Endothelial cell of umbilical vein (primary cell): ENCODE measurements at regions not wholly inside any gene's neighbourhood (a gene's known extent, or its start where the extent isn't known, plus 50 kb on each side); places are given as distances from the start of the nearest gene placed in this dataset.
"Not testable (repeated sequence)": the region's sequence is repeated elsewhere in the genome, so short reads cannot be mapped to it uniquely, and the experiment has no call there.

Experiments used
- BruUV-seq: library from RNA; stranded (reverse); fragments of 400-500 nt; replicated peaks from 2 replicates; lab custom pipeline; 2021; lab: Mats Ljungman, UMichigan
- CTCF ChIA-PET: fragments of 300-600, 350-600 bp; sonication (Branson Sonifier 250); formaldehyde crosslinking; loops from one replicate; lab custom pipeline; 2021; ENCODE audit warnings: antibody characterized with exemption, inconsistent platforms; lab: Charles Lee
- POLR2A ChIA-PET: fragments of 300-600, 350-600 bp; sonication (Branson Sonifier 250); formaldehyde crosslinking; loops from one replicate; lab custom pipeline; 2021; ENCODE audit warnings: antibody characterized with exemption, inconsistent platforms; lab: Charles Lee
- DNase-seq: peaks from one replicate; pipeline ENCODE4 v3.0.0-alpha.2; 2011; ENCODE audit warnings: low read depth, low spot score
- FAIRE-seq: peaks from 2 replicates; lab custom pipeline; 2011; peaks lifted over from hg19 to GRCh38; lab: Jason Lieb, UNC
- H2AFZ ChIP-seq: 2 replicates; pipeline ENCODE4 v1.6.0; 2012; ENCODE audit warnings: low read depth, low read length, control low read depth, inconsistent platforms
- H3K27ac ChIP-seq: 2 replicates; pipeline ENCODE4 v1.5.1; 2011; ENCODE audit warnings: low read depth, mild to moderate bottlenecking, control low read depth, low read length, moderate library complexity; ENCODE audit not compliant: insufficient read depth
- H3K27me3 ChIP-seq, 2 experiments: 2 replicates each; pipeline versions ENCODE4 v1.6.0 to v1.6.1; 2011; ENCODE audit warnings: low read length in 2 of 2, mixed read lengths in 1 of 2; ENCODE audit not compliant: control insufficient read depth in 2 of 2, insufficient read depth in 2 of 2
- H3K36me3 ChIP-seq, 2 experiments: 2 replicates in 1 of 2; 3 replicates in 1 of 2; pipeline ENCODE4 v1.5.1; 2011; ENCODE audit warnings: low read length in 2 of 2, mild to moderate bottlenecking in 1 of 2, moderate library complexity in 1 of 2; ENCODE audit not compliant: control insufficient read depth in 2 of 2, insufficient read depth in 2 of 2; ENCODE audit errors: extremely low read depth in 1 of 2
- H3K4me1 ChIP-seq: 3 replicates; pipeline ENCODE4 v1.5.1; 2011; ENCODE audit warnings: mild to moderate bottlenecking, low read length; ENCODE audit not compliant: control insufficient read depth, insufficient read depth; ENCODE audit errors: extremely low read depth
- H3K4me2 ChIP-seq: 2 replicates; pipeline ENCODE4 v1.6.1; 2011; ENCODE audit warnings: low read length, control low read depth, mixed read lengths; ENCODE audit not compliant: insufficient read depth
- H3K4me3 ChIP-seq, 3 experiments: fragments of 200-600 bp in 1 of 3; sonication (generic), shearing (Covaris generic) in 1 of 3; replicated peaks in 1 of 3; 2 replicates each; pipeline ENCODE4 v1.5.1; 2011 to 2016; ENCODE audit warnings: control low read depth in 3 of 3, low read length in 3 of 3, mild to moderate bottlenecking in 2 of 3, inconsistent platforms in 1 of 3, low read depth in 1 of 3, moderate library complexity in 1 of 3; ENCODE audit not compliant: insufficient read depth in 1 of 3
- H3K79me2 ChIP-seq: 2 replicates; pipeline ENCODE4 v1.6.0; 2012; ENCODE audit warnings: low read length, inconsistent platforms; ENCODE audit not compliant: control insufficient read depth, insufficient read depth
- H3K9ac ChIP-seq: replicated peaks from 2 replicates; pipeline ENCODE3; 2011; ENCODE audit warnings: low read length, control low read depth; ENCODE audit not compliant: insufficient read depth; ENCODE audit errors: extremely low read depth
- H3K9me1 ChIP-seq: replicated peaks from 3 replicates; pipeline ENCODE4 v1.6.0; 2011; ENCODE audit warnings: mild to moderate bottlenecking, low read length; ENCODE audit not compliant: control insufficient read depth, insufficient read depth; ENCODE audit errors: extremely low read depth
- H3K9me3 ChIP-seq: replicated peaks from 2 replicates; pipeline ENCODE4 v1.5.1; 2012; ENCODE audit warnings: low read length, inconsistent platforms; ENCODE audit not compliant: control insufficient read depth, insufficient read depth
- H4K20me1 ChIP-seq: replicated peaks from 2 replicates; pipeline ENCODE3; 2011; ENCODE audit warnings: mild to moderate bottlenecking, low read length; ENCODE audit not compliant: control insufficient read depth, insufficient read depth; ENCODE audit errors: extremely low read depth
- EZH2 ChIP-seq: IDR thresholded peaks from 2 replicates; pipeline ENCODE4 v1.6.1; 2012; ENCODE audit warnings: borderline replicate concordance, low read depth, mild to moderate bottlenecking, moderate library complexity, low read length, inconsistent platforms; ENCODE audit not compliant: severe bottlenecking
- FOS ChIP-seq: IDR thresholded peaks from 2 replicates; pipeline ENCODE4 v1.6.1; 2011; ENCODE audit warnings: mild to moderate bottlenecking, low read length, moderate library complexity, borderline replicate concordance; ENCODE audit not compliant: insufficient read depth
- GATA2 ChIP-seq: IDR thresholded peaks from 2 replicates; pipeline ENCODE4 v1.7.0; 2011; ENCODE audit warnings: low read depth, mild to moderate bottlenecking, moderate library complexity, mixed read lengths, low read length; ENCODE audit not compliant: insufficient read length, insufficient read depth
- JUN ChIP-seq: IDR thresholded peaks from 2 replicates; pipeline ENCODE4 v1.6.1; 2011; ENCODE audit warnings: borderline replicate concordance, low read depth; ENCODE audit not compliant: insufficient read length, insufficient read depth
- MAX ChIP-seq: IDR thresholded peaks from 2 replicates; pipeline ENCODE4 v1.6.1; 2011; ENCODE audit not compliant: insufficient read depth, insufficient read length
- MYC ChIP-seq: IDR thresholded peaks from one replicate; pipeline ENCODE4 v1.6.1; 2011; ENCODE audit warnings: mild to moderate bottlenecking, low read depth, low read length
- POLR2A ChIP-seq: IDR thresholded peaks from 2 replicates; pipeline ENCODE4 v1.6.1; 2012; ENCODE audit warnings: low read depth, mild to moderate bottlenecking, control low read depth, low read length
- POLR2AphosphoS5 ChIP-seq: IDR thresholded peaks from 2 replicates; pipeline ENCODE4 v1.6.1; 2012; ENCODE audit warnings: low read depth, mild to moderate bottlenecking, control low read depth, low read length, moderate library complexity; ENCODE audit not compliant: insufficient read depth
- dilution Hi-C: fragments of 300-500 bp; cut with MboI; formaldehyde crosslinking; loops from one replicate; pipeline ENCODE4 v1.15.0; 2019; ENCODE audit warnings: low sequenced_read_pairs; ENCODE audit not compliant: extremely low pct_ligation_motif_present
- intact Hi-C: fragments of 100-400 bp; cut with micrococcal nuclease; formaldehyde crosslinking; loops from one replicate; pipeline ENCODE4 v1.10.0; 2022
- TF ChIP-seq, protein P1 (sequence below), 2 donors: IDR thresholded peaks; 1 replicate in 1 of 2; 2 replicates in 1 of 2; pipeline ENCODE4 v1.5.1; 2011; ENCODE audit warnings: low read length in 2 of 2, mild to moderate bottlenecking in 2 of 2, moderate library complexity in 2 of 2, control low read depth in 1 of 2, inconsistent platforms in 1 of 2, low read depth in 1 of 2; ENCODE audit not compliant: insufficient read depth in 1 of 2; ENCODE audit errors: extremely low read depth in 1 of 2

GRCh38 chr6:55931101-55931500 lies 55.7 kb upstream of the BMP5 start:
- dilution Hi-C loops, result no loop called here
- no peaks in the 10 kb centered on the region for H3K9me1 ChIP-seq
- TF ChIP-seq JUN (no peak), POLR2A (no peak), MYC (no peak), GATA2 (no peak), EZH2 (no peak), FOS (no peak), MAX (no peak), POLR2AphosphoS5 (no peak)
- TF ChIP-seq, protein P1, sequence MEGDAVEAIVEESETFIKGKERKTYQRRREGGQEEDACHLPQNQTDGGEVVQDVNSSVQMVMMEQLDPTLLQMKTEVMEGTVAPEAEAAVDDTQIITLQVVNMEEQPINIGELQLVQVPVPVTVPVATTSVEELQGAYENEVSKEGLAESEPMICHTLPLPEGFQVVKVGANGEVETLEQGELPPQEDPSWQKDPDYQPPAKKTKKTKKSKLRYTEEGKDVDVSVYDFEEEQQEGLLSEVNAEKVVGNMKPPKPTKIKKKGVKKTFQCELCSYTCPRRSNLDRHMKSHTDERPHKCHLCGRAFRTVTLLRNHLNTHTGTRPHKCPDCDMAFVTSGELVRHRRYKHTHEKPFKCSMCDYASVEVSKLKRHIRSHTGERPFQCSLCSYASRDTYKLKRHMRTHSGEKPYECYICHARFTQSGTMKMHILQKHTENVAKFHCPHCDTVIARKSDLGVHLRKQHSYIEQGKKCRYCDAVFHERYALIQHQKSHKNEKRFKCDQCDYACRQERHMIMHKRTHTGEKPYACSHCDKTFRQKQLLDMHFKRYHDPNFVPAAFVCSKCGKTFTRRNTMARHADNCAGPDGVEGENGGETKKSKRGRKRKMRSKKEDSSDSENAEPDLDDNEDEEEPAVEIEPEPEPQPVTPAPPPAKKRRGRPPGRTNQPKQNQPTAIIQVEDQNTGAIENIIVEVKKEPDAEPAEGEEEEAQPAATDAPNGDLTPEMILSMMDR (IDR thresholded peaks at IDR 0.05; ENCODE audit: extremely low read depth in 1 of 2, insufficient read depth in 1 of 2, low read depth in 1 of 2, low read length in 2 of 2), result no peak
- no peaks in the 10 kb centered on the region for H3K36me3 ChIP-seq
- H3K9me3 ChIP-seq, result no peaks in the 10 kb centered on the region
- DNase-seq (no peak), FAIRE-seq (no peak)
- no peak overlapping the region for H3K4me2 ChIP-seq
- H2AFZ ChIP-seq, result no peak overlapping the region
- ChIA-PET POLR2A (no interaction called here), CTCF (interaction anchor here (0.9 to 1.6 kb wide), 4 partner anchors 16 to 654 kb away, joined by 3 to 4 read pairs (median 4); no protein-coding TSS in a partner anchor)
- intact Hi-C loops, result no loop called here
- H3K27me3 ChIP-seq, result no peaks in the 10 kb centered on the region
- H3K9ac ChIP-seq, result no peak overlapping the region
- no peak overlapping the region for H3K4me3 ChIP-seq
- H4K20me1 ChIP-seq, result no peaks in the 10 kb centered on the region
- H3K4me1 ChIP-seq, result no peaks in the 10 kb centered on the region
- H3K27ac ChIP-seq, result no peak overlapping the region
- H3K79me2 ChIP-seq, result no peaks in the 10 kb centered on the region
- BruUV-seq, result no TSS peak

DNA sequence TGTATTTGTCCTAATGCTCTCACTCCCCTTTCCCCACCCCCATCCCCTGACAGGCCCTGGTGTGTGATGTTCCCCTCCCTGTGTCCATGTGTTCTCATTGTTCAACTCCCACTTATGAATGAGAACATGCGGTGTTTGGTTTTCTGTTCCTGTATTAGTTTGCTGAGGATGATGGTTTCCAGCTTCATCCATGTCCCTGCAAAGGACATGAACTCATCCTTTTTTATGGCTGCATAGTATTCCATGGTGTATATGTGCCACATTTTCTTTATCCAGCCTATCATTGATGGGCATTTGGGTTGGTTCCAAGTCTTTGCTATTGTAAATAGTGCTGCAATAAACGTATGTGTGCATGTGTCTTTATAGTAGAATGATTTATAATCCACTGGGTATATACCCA lies 52.3 kb upstream of the BMP5 start:
- BruUV-seq, FAIRE-seq: not testable (repeated sequence)

More for the DNA sequence above, 52.3 kb upstream of the BMP5 start:
- H3K27ac ChIP-seq, H3K27me3 ChIP-seq, H2AFZ ChIP-seq, POLR2A ChIA-PET, H3K4me2 ChIP-seq, H4K20me1 ChIP-seq, H3K36me3 ChIP-seq, H3K79me2 ChIP-seq, CTCF ChIA-PET, DNase-seq, intact Hi-C loops, dilution Hi-C loops, H3K9me1 ChIP-seq, H3K9me3 ChIP-seq, H3K4me1 ChIP-seq, H3K4me3 ChIP-seq, H3K9ac ChIP-seq: not testable (repeated sequence)
